H1 (cell line): ENCODE measurements at regions not wholly inside any gene's neighbourhood (a gene's known extent, or its start where the extent isn't known, plus 50 kb on each side); places are given as distances from the start of the nearest gene placed in this dataset.

Experiments
- CTCF ChIA-PET: fragments of 300-600 bp; sonication (Branson Sonifier 250); formaldehyde crosslinking; loops from one replicate; lab custom pipeline; 2021; ENCODE audit not compliant: partially characterized antibody; lab: Charles Lee
- POLR2A ChIA-PET: fragments of 300-600 bp; sonication (Branson Sonifier 250); formaldehyde crosslinking; loops from one replicate; lab custom pipeline; 2021; ENCODE audit warnings: inconsistent platforms; ENCODE audit not compliant: partially characterized antibody; lab: Charles Lee
- DNase-seq, 2 experiments: peaks; one replicate each; pipeline versions ENCODE4 v3.0.0 to v3.0.0-alpha.2; 2010 to 2022; ENCODE audit warnings: low spot score in 2 of 2, low read depth in 1 of 2, mixed read lengths in 1 of 2
- FAIRE-seq: peaks from 2 replicates; lab custom pipeline; 2011; peaks lifted over from hg19 to GRCh38; lab: Jason Lieb, UNC
- H2AFZ ChIP-seq: 2 replicates; pipeline ENCODE4 v1.8.1; 2012; ENCODE audit warnings: low read length, inconsistent platforms
- H2AK5ac ChIP-seq: 2 replicates; pipeline ENCODE4 v1.6.1; 2013; ENCODE audit warnings: low read depth, low read length
- H2BK120ac ChIP-seq: replicated peaks from 2 replicates; pipeline ENCODE3; 2013; ENCODE audit warnings: low read depth, low read length, inconsistent platforms
- H2BK12ac ChIP-seq: 2 replicates; pipeline ENCODE4 v1.6.1; 2013; ENCODE audit warnings: low read depth, low read length
- H2BK15ac ChIP-seq: 2 replicates; pipeline ENCODE4 v1.6.1; 2013; ENCODE audit warnings: low read length
- H2BK20ac ChIP-seq: 2 replicates; pipeline ENCODE4 v1.6.1; 2013; ENCODE audit warnings: low read length
- H2BK5ac ChIP-seq: 2 replicates; pipeline ENCODE4 v1.6.1; 2013; ENCODE audit warnings: low read depth, low read length
- H3K14ac ChIP-seq: 2 replicates; pipeline ENCODE4 v1.6.1; 2013; ENCODE audit warnings: inconsistent platforms; ENCODE audit not compliant: insufficient read length
- H3K18ac ChIP-seq: 2 replicates; pipeline ENCODE4 v1.6.1; 2013; ENCODE audit warnings: low read length; ENCODE audit errors: extremely low read depth
- H3K23ac ChIP-seq: 2 replicates; pipeline ENCODE4 v1.6.1; 2013; ENCODE audit warnings: inconsistent platforms; ENCODE audit not compliant: insufficient read length
- H3K23me2 ChIP-seq: 2 replicates; pipeline ENCODE4 v1.6.1; 2013; ENCODE audit warnings: low read depth, low read length
- H3K27ac ChIP-seq: 2 replicates; pipeline ENCODE4 v1.6.1; 2011; ENCODE audit warnings: low read depth, low read length, inconsistent platforms
- H3K27me3 ChIP-seq, 4 experiments: replicated peaks in 1 of 4; 1 replicate in 1 of 4; 2 replicates in 3 of 4; pipeline versions ENCODE4 v1.6.1 to v1.8.1; 2011 to 2013; ENCODE audit warnings: low read length in 3 of 4, mild to moderate bottlenecking in 3 of 4, inconsistent platforms in 2 of 4, mixed read lengths in 2 of 4, moderate library complexity in 1 of 4; ENCODE audit not compliant: control insufficient read depth in 3 of 4, insufficient read depth in 3 of 4; ENCODE audit errors: extremely low read depth in 1 of 4
- H3K36me3 ChIP-seq, 4 experiments: 2 replicates each; pipeline versions ENCODE4 v1.6.1 to v1.8.1; 2011 to 2013; ENCODE audit warnings: mild to moderate bottlenecking in 4 of 4, low read length in 3 of 4, moderate library complexity in 2 of 4, control low read depth in 1 of 4, inconsistent platforms in 1 of 4; ENCODE audit not compliant: insufficient read depth in 4 of 4, control insufficient read depth in 2 of 4
- H3K4ac ChIP-seq: replicated peaks from 2 replicates; pipeline ENCODE3; 2013; ENCODE audit warnings: low read length, low read depth, mixed read lengths, inconsistent platforms; ENCODE audit not compliant: insufficient read length
- H3K4me1 ChIP-seq, 4 experiments: replicated peaks in 1 of 4; 1 replicate in 1 of 4; 2 replicates in 3 of 4; pipeline versions ENCODE4 v1.6.1 to v1.8.1; 2011 to 2013; ENCODE audit warnings: low read length in 3 of 4, inconsistent platforms in 2 of 4, mixed read lengths in 1 of 4; ENCODE audit not compliant: insufficient read depth in 4 of 4, control insufficient read depth in 3 of 4
- H3K4me2 ChIP-seq, 2 experiments: 2 replicates each; pipeline versions ENCODE4 v1.6.1 to v1.8.1; 2011 to 2013; ENCODE audit warnings: low read depth in 2 of 2, low read length in 2 of 2, control low read depth in 1 of 2, inconsistent platforms in 1 of 2, mild to moderate bottlenecking in 1 of 2; ENCODE audit not compliant: insufficient read depth in 1 of 2
- H3K4me3 ChIP-seq, 4 experiments: fragments of 200-600, 300-600 bp in 1 of 4; sonication (generic), shearing (Covaris generic), sonication (Bioruptor Twin) in 1 of 4; 2 replicates each; pipeline versions ENCODE4 v1.5.1 to v1.8.1; 2011 to 2016; ENCODE audit warnings: low read length in 4 of 4, low read depth in 3 of 4, control low read depth in 2 of 4, inconsistent platforms in 2 of 4, mild to moderate bottlenecking in 2 of 4, mixed read lengths in 1 of 4, moderate library complexity in 1 of 4; ENCODE audit not compliant: insufficient read depth in 2 of 4; ENCODE audit errors: extremely low read depth in 1 of 4
- H3K56ac ChIP-seq: replicated peaks from 2 replicates; pipeline ENCODE3; 2013; ENCODE audit warnings: low read depth, mild to moderate bottlenecking, mixed read lengths, low read length, inconsistent platforms; ENCODE audit not compliant: insufficient read length
- H3K79me1 ChIP-seq: 2 replicates; pipeline ENCODE4 v1.6.1; 2013; ENCODE audit warnings: low read depth, low read length, control low read depth
- H3K79me2 ChIP-seq, 2 experiments: 2 replicates each; pipeline versions ENCODE4 v1.6.1 to v1.8.1; 2012 to 2013; ENCODE audit warnings: low read length in 2 of 2, mild to moderate bottlenecking in 2 of 2, inconsistent platforms in 1 of 2; ENCODE audit not compliant: insufficient read depth in 2 of 2, control insufficient read depth in 1 of 2
- H3K9ac ChIP-seq, 4 experiments: replicated peaks in 1 of 4; 1 replicate in 1 of 4; 2 replicates in 3 of 4; pipeline versions ENCODE4 v1.6.1 to v1.8.1; 2011 to 2013; ENCODE audit warnings: low read depth in 3 of 4, low read length in 3 of 4, control low read depth in 2 of 4, mild to moderate bottlenecking in 2 of 4, moderate library complexity in 2 of 4, inconsistent platforms in 1 of 4; ENCODE audit errors: extremely low read depth in 1 of 4
- H3K9me3 ChIP-seq, 2 experiments: 2 replicates each; pipeline versions ENCODE4 v1.6.1 to v1.8.1; 2012 to 2013; ENCODE audit warnings: mild to moderate bottlenecking in 2 of 2, moderate library complexity in 2 of 2, control low read depth in 1 of 2, inconsistent platforms in 1 of 2, low read depth in 1 of 2, low read length in 1 of 2, mixed read lengths in 1 of 2; ENCODE audit not compliant: insufficient read depth in 2 of 2
- H4K20me1 ChIP-seq, 2 experiments: replicated peaks in 1 of 2; 2 replicates each; pipeline versions ENCODE3 to v1.8.1; 2011 to 2013; ENCODE audit warnings: inconsistent platforms in 2 of 2, low read length in 2 of 2, mild to moderate bottlenecking in 1 of 2; ENCODE audit not compliant: insufficient read depth in 2 of 2, control insufficient read depth in 1 of 2
- H4K5ac ChIP-seq: 2 replicates; pipeline ENCODE4 v1.6.1; 2013; ENCODE audit warnings: low read length, low read depth, mixed read lengths, inconsistent platforms; ENCODE audit not compliant: insufficient read length
- H4K8ac ChIP-seq: 2 replicates; pipeline ENCODE4 v1.8.0; 2013; ENCODE audit warnings: mild to moderate bottlenecking, moderate library complexity, low read length, inconsistent platforms; ENCODE audit not compliant: insufficient read depth; ENCODE audit errors: extremely low read depth
- H4K91ac ChIP-seq: replicated peaks from 2 replicates; pipeline ENCODE3; 2013; ENCODE audit warnings: low read length, mixed read lengths, inconsistent platforms; ENCODE audit not compliant: insufficient read length
- ASH2L ChIP-seq: fragments of 200-600, 300-600 bp; sonication (generic); IDR thresholded peaks from one replicate; pipeline ENCODE4 v1.7.1; 2017; ENCODE audit warnings: low read length
- BACH1 ChIP-seq: IDR thresholded peaks from 2 replicates; pipeline ENCODE4 v1.6.1; 2012; ENCODE audit warnings: low read length, improper control_type of control experiment
- BCL11A ChIP-seq, 2 experiments: IDR thresholded peaks; one replicate each; pipeline ENCODE4 v1.6.1; 2011; ENCODE audit warnings: low read depth in 2 of 2, low read length in 2 of 2, mild to moderate bottlenecking in 2 of 2
- CBX5 ChIP-seq: fragments of 300-800, 300-1000 bp; sonication (generic); IDR thresholded peaks from 2 replicates; pipeline ENCODE4 v1.7.1; 2016; ENCODE audit warnings: antibody characterized with exemption, low read length, low read depth
- CBX8 ChIP-seq: fragments of 300-800, 300-1000 bp; sonication (generic); IDR thresholded peaks from 2 replicates; pipeline ENCODE4 v1.7.1; 2016; ENCODE audit warnings: low read depth, low read length, borderline replicate concordance
- CHD2 ChIP-seq: IDR thresholded peaks from 2 replicates; pipeline ENCODE4 v1.6.1; 2012; ENCODE audit warnings: low read length, improper control_type of control experiment
- HDAC2 ChIP-seq, 2 experiments: fragments of 300-600 bp in 1 of 2; sonication (generic) in 1 of 2; IDR thresholded peaks; 2 replicates each; pipeline ENCODE4 v1.6.1; 2011 to 2012; ENCODE audit warnings: low read depth in 2 of 2, low read length in 2 of 2, mild to moderate bottlenecking in 2 of 2, moderate library complexity in 2 of 2, borderline replicate concordance in 1 of 2, inconsistent platforms in 1 of 2
- JUN ChIP-seq: IDR thresholded peaks from 2 replicates; pipeline ENCODE4 v1.6.1; 2011; ENCODE audit warnings: low read depth, mild to moderate bottlenecking, improper control_type of control experiment, low read length
- NANOG ChIP-seq: IDR thresholded peaks from 2 replicates; pipeline ENCODE4 v1.6.1; 2011; ENCODE audit warnings: low read length, low read depth, mild to moderate bottlenecking, inconsistent platforms; ENCODE audit not compliant: insufficient read depth, poor library complexity, severe bottlenecking
- RFX5 ChIP-seq: IDR thresholded peaks from 2 replicates; pipeline ENCODE4 v1.6.1; 2011; ENCODE audit warnings: low read depth, low read length, improper control_type of control experiment, borderline replicate concordance
- RNF2 ChIP-seq: fragments of 200-900, 300-1000 bp; sonication (generic); IDR thresholded peaks from 2 replicates; pipeline ENCODE4 v1.7.1; 2016; ENCODE audit warnings: borderline replicate concordance, low read depth, mild to moderate bottlenecking, antibody characterized with exemption, low read length; ENCODE audit not compliant: poor library complexity, severe bottlenecking; ENCODE audit errors: missing control alignments
- TAF7 ChIP-seq: optimal IDR thresholded peaks from 2 replicates; pipeline ENCODE3; 2011; ENCODE audit warnings: low read depth, mild to moderate bottlenecking, inconsistent platforms, low read length, moderate library complexity, borderline replicate concordance
- TBP ChIP-seq: IDR thresholded peaks from 2 replicates; pipeline ENCODE4 v1.6.1; 2011; ENCODE audit warnings: low read depth, low read length, improper control_type of control experiment
- ZNF274 ChIP-seq: IDR thresholded peaks from 2 replicates; pipeline ENCODE4 v1.7.0; 2012; ENCODE audit warnings: low read length, borderline replicate concordance; ENCODE audit errors: extremely low read depth
- WGBS, 2 experiments: shearing (Covaris generic) in 1 of 2; methylation state at CpG; one replicate each; pipeline versions ENCODE4 v1.1.6 to v1.1.7; 2013 to 2015; ENCODE audit warnings: low lambda C conversion rate in 2 of 2, mixed read lengths in 2 of 2, inconsistent platforms in 1 of 2, low coverage in 1 of 2, missing lambda C conversion rate in 1 of 2; ENCODE audit not compliant: insufficient replicate concordance in 2 of 2, insufficient coverage in 1 of 2, insufficient read length in 1 of 2; ENCODE audit errors: extremely low coverage in 1 of 2, missing lambda C conversion rate in 1 of 2; 5-methylcytosine and 5-hydroxymethylcytosine counted together

- Histone ChIP-seq H4K5ac (no peak overlapping the region), H2AFZ (no peak overlapping the region), H3K4me2 (no peak overlapping the region), H3K9ac (no peak overlapping the region), H3K18ac (no peak overlapping the region), H3K4me3 (no peak overlapping the region), H3K4me1 (no peaks in the 10 kb centered on the region), H3K9me3 (peaks cover 12% of the 10 kb centered on the region in 2 experiments; a peak in 3 of 4 replicates), H3K79me1 (no peaks in the 10 kb centered on the region), H3K4ac (no peak overlapping the region), H3K79me2 (no peaks in the 10 kb centered on the region), H3K27ac (no peak overlapping the region), H3K23me2 (no peaks in the 10 kb centered on the region), H2AK5ac (no peak overlapping the region), H2BK5ac (no peak overlapping the region), H2BK15ac (no peak overlapping the region), H3K56ac (no peak overlapping the region), H2BK12ac (no peak overlapping the region), H4K91ac (no peak overlapping the region), H4K8ac (no peak overlapping the region), H3K36me3 (no peaks in the 10 kb centered on the region; a peak in 1 of 8 replicates), H4K20me1 (no peaks in the 10 kb centered on the region), H2BK20ac (no peak overlapping the region), H3K14ac (no peak overlapping the region), H3K27me3 (no peaks in the 10 kb centered on the region), H2BK120ac (no peak overlapping the region), H3K23ac (no peak overlapping the region)
- CTCF ChIA-PET = no interaction called here
- no peak for TF ChIP-seq BACH1
- TF ChIP-seq ASH2L = no peak
- no peak for TF ChIP-seq TBP
- no peak for TF ChIP-seq RFX5
- no peak for TF ChIP-seq CBX8
- TF ChIP-seq BCL11A (IDR thresholded peaks at IDR 0.05; ENCODE audit: low read depth in 2 of 2, low read length in 2 of 2) = no peak
- TF ChIP-seq HDAC2 (IDR thresholded peaks at IDR 0.05; ENCODE audit: borderline replicate concordance in 1 of 2, low read depth in 2 of 2, low read length in 2 of 2) = no peak
- TF ChIP-seq CHD2 = no peak
- TF ChIP-seq CBX5 = no peak
- TF ChIP-seq TAF7 = no peak
- no peak for TF ChIP-seq ZNF274
- TF ChIP-seq JUN = no peak
- TF ChIP-seq NANOG = no peak
- TF ChIP-seq RNF2 = no peak
- WGBS, 2 experiments = 89% methylated on average over 2 of the region's 2 CpGs; no CpG with 5 or more reads in 1 of the 2 experiments
- no peak for DNase-seq
- no peak for FAIRE-seq
- POLR2A ChIA-PET = no interaction called here
These were observed 668.6 kb downstream of the GABRG1 start for GRCh38 chr4:45455217-45455616.
